ENCODE measurements at regions not wholly inside any gene's neighbourhood (a gene's known extent, or its start where the extent isn't known, plus 50 kb on each side); places are given as distances from the start of the nearest gene placed in this dataset.

DNA sequence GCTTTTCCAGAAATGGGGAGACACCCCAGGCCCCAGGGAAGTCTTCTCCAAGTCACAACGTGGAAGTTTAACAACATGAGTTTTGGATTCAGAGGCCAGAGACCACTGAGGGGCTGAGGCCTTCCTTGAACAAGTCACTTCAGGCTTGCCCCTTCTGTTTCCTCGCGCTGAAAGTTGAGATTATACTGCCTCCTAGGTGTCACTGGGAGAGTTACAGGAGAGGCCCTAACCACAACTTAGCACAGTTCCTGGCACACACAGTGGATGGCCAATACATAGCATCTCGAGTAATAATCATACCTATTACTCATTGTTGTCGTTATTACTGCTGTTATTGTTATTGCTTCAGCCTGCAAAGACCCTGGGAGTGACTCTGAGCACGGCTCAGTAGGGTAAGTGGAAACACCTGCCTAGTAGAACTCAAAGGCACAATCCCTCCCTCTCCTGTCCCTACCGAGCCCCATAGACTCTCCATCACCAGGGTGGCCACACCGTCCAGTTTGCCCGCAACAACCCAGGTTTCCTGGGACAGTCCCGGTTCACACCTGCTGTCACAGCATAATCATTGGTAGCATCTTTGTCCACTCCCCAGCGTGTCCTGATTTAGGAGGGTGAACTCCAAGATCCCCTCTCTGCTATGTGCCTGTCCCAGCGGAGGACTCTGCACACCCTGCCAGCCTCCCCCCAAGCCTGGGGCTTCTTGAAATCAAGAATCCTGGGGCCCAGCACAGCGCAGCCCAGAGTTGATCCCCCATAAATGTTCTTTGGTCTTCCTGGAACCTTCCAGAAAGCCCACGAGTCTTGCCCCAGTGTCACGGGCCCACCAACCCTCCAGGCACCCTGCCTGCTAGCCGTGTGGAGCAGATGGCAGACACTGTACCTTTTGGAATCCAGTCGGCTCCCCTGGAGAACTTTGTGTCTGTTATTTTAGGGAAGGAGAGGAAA, 85.0 kb downstream of the SYNE3 start:
- H3K4me1 Mint-ChIP-seq (ENCODE audit: low read depth) = peaks cover 13% of the 10 kb centered on the region
- H3K27me3 Mint-ChIP-seq (ENCODE audit: insufficient read depth) = no peaks in the 10 kb centered on the region; the same call in 1 of the 2 replicates
- DNase-seq = no peak
- H3K9me3 Mint-ChIP-seq = no peaks in the 10 kb centered on the region
- no peak overlapping the region for H3K27ac Mint-ChIP-seq
- no peak overlapping the region for H3K4me3 Mint-ChIP-seq
- TF ChIP-seq, protein P1, sequence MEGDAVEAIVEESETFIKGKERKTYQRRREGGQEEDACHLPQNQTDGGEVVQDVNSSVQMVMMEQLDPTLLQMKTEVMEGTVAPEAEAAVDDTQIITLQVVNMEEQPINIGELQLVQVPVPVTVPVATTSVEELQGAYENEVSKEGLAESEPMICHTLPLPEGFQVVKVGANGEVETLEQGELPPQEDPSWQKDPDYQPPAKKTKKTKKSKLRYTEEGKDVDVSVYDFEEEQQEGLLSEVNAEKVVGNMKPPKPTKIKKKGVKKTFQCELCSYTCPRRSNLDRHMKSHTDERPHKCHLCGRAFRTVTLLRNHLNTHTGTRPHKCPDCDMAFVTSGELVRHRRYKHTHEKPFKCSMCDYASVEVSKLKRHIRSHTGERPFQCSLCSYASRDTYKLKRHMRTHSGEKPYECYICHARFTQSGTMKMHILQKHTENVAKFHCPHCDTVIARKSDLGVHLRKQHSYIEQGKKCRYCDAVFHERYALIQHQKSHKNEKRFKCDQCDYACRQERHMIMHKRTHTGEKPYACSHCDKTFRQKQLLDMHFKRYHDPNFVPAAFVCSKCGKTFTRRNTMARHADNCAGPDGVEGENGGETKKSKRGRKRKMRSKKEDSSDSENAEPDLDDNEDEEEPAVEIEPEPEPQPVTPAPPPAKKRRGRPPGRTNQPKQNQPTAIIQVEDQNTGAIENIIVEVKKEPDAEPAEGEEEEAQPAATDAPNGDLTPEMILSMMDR (IDR thresholded peaks at IDR 0.05) = peak; percentile 72
- H3K36me3 Mint-ChIP-seq (ENCODE audit: low read depth) = peaks cover 19% of the 10 kb centered on the region

DNA sequence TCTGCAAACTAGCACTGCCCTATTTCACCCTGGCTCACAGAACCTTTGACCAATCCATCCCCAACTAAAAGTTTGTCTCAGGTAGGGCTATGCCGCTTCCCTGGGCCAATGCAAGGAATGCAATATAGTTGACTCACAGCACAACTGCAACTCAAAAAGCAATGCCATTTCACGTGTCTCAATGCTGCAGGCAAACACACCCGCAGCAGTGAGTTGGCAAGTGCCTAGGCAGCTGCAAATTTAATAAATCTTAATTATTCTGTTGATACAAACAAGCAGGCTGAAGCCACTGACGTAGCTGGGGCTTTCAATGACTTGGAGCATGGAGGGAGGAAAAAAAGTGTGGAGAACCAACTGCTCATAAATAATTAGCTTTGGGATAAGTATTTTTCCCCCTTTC, 87.9 kb downstream of the SYNE3 start:
- H3K9me3 Mint-ChIP-seq = no peaks in the 10 kb centered on the region
- no peaks in the 10 kb centered on the region; the same call in 1 of the 2 replicates for H3K27me3 Mint-ChIP-seq (ENCODE audit: insufficient read depth)
- H3K4me1 Mint-ChIP-seq (ENCODE audit: low read depth) = peaks cover 5% of the 10 kb centered on the region
- H3K27ac Mint-ChIP-seq = no peak overlapping the region
- peaks cover 11% of the 10 kb centered on the region for H3K36me3 Mint-ChIP-seq (ENCODE audit: low read depth)
- TF ChIP-seq, protein P1 (IDR thresholded peaks at IDR 0.05) = no peak
- DNase-seq = no peak
- no peak overlapping the region for H3K4me3 Mint-ChIP-seq

DNA sequence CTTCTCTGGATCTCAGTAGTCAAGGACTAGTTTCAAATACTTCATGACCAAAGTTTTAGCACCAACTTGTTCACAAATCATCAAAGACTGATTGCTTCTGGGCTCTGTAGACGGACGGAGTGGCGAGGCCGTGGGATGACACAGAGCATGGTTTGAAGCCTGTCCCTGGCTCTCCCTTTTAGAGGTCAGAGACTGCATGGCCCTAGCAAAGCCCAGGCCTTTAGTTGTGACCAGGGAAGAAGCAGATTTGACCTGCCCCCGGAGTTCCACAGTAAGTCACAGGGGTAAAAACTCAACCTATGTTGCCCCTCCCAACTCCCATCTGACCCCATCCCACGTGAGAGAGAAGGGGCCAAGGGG, 90.4 kb downstream of the SYNE3 start:
- Mint-ChIP-seq H3K36me3 (ENCODE audit: low read depth) (peaks cover 26% of the 10 kb centered on the region), H3K9me3 (no peaks in the 10 kb centered on the region), H3K27me3 (ENCODE audit: insufficient read depth) (no peaks in the 10 kb centered on the region), H3K4me3 (no peak overlapping the region), H3K4me1 (ENCODE audit: low read depth) (peaks cover 5% of the 10 kb centered on the region), H3K27ac (no peak overlapping the region)
- no peak for DNase-seq
- TF ChIP-seq, protein P1 (IDR thresholded peaks at IDR 0.05) = no peak

DNA sequence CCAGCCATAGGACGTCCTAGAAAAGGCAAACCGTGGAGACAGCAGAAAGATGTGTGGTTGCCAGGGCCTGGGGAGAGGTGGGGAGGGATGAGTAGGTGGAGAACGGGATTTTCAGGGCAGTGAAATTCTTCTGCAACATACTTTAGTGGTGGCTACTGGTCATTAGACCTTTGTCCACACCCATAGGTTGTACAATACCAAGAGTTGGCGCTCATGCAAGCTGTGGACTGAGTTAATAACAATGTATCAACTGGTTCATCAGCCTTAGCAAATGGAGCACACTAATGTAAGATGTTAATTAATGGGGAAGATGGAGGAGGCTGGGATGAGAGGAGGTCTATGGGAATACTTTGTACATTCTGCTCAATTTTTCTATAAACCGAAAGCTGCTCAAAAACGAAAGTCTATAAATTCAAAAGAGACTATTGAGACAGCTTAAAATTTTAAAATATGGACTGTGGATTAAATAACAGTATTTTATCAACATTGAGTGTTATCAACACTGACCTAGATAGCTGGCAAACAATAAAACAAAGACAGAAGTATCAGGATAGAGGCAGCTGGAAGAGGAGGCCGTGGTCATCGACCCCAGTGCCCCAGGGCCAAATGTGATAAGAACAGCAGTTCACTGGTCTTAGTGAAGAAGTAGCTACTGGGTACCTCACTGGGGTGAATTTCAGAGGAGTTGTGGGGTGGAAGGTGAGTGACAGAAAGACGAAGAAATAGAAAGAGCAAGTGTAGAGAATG, 90.9 kb downstream of the SYNE3 start:
- Mint-ChIP-seq H3K27ac (no peak overlapping the region), H3K9me3 (no peaks in the 10 kb centered on the region), H3K4me3 (no peak overlapping the region), H3K4me1 (ENCODE audit: low read depth) (peaks cover 5% of the 10 kb centered on the region), H3K27me3 (ENCODE audit: insufficient read depth) (no peaks in the 10 kb centered on the region), H3K36me3 (ENCODE audit: low read depth) (peaks cover 31% of the 10 kb centered on the region)
- DNase-seq = no peak
- TF ChIP-seq, protein P1 (IDR thresholded peaks at IDR 0.05) = no peak

DNA sequence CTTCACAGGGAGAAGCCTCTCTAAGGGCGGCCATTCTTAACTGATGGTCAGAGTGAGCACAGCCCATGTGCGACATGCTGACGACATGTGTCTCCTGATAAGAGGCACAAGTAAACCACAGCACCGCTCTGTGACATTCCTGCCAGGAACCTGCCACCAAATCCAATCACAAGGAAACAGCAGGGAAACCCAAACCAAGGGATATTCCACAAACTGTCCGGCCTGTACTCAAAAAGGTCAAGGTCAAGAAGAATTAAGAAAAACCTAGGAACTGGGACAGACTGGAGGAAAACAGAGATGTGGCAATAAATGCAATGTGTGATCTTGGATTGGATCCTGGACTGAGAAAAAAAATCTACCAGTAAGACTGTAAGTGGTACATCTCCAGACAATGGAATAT, 91.9 kb downstream of the SYNE3 start:
- TF ChIP-seq, protein P1 (IDR thresholded peaks at IDR 0.05) = no peak
- peaks cover 40% of the 10 kb centered on the region for H3K36me3 Mint-ChIP-seq (ENCODE audit: low read depth)
- no peak for DNase-seq

More for the DNA sequence above, 91.9 kb downstream of the SYNE3 start:
- Mint-ChIP-seq H3K4me1 (ENCODE audit: low read depth) (peaks cover 5% of the 10 kb centered on the region), H3K27me3 (ENCODE audit: insufficient read depth) (no peaks in the 10 kb centered on the region), H3K27ac (no peak overlapping the region), H3K4me3 (no peak overlapping the region), H3K9me3 (no peaks in the 10 kb centered on the region)

Data from HFFc6 (cell line).